GM21390 (cell line): ENCODE measurements at regions not wholly inside any gene's neighbourhood (a gene's known extent, or its start where the extent isn't known, plus 50 kb on each side); places are given as distances from the start of the nearest gene placed in this dataset.

Experiments used
- ATAC-seq: cut with Tn5 transposase; IDR thresholded peaks from one replicate; pipeline ENCODE4 v1.9.1; 2021; ENCODE audit not compliant: unreplicated experiment

DNA sequence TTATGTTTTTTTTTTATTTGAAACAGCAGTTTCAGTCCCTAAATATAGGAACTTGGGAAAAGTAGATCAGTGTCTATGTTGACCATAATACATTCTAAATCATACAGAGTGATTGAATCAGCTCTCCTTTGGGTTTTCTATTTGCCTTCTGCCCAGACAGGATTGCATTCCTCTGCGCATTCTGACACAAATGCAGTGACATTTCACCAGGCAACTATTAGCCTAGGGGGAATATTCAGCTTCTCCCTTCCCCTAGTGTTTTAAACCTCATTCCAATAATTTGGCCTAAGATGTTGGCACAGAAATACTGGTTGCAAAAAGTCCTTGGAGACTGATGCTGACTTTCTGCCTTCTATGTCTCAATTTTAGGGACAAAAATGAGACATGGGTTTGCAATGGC lies 172.8 kb downstream of the PTGER3 start:
- no peak for ATAC-seq

GRCh38 chr1:70877343-70877742 lies 170.3 kb downstream of the PTGER3 start:
- no peak for ATAC-seq

- ATAC-seq = no peak
Observed at GRCh38 chr1:70887936-70888335, 159.7 kb downstream of the PTGER3 start.

GRCh38 chr1:70888722-70889121 lies 158.9 kb downstream of the PTGER3 start:
- ATAC-seq = no peak

- no peak for ATAC-seq
Observed at GRCh38 chr1:70890408-70890807, 157.2 kb downstream of the PTGER3 start.

DNA sequence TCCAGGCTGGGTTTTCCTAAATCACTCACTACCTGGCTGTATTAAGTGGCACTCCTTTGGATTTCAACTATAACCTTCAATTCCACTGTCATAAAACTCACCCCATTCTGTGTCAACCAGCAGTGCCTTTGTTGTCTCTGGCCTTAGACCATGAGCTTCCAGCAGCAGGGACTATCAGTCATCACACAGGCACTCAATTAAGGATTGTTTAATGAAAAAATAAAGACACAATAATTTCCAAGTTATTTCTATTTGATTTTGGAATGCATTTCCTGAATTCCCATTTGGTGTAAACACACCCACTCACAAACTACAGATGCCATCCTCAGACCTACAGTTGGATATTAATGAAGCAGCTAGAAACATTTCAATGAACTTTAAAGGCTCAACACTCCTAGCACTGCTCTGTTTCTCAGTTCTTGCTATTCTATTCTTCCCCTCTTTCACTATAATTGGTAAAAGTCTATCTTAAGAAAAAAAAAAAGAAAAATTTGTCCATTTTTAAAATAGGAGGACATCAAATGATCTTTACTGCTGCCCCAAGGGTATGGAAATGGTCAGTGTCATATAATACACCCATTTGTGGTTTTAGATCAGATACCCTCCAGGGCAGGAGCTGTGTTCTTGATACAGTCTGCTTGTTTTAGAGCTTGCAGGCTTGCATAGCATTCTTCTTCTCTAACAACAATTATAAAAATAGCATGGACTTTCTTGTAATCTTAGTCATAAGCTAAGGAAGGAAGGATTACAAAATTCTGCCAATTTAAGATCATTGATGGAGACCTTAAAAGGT lies 156.4 kb downstream of the PTGER3 start:
- no peak for ATAC-seq

DNA sequence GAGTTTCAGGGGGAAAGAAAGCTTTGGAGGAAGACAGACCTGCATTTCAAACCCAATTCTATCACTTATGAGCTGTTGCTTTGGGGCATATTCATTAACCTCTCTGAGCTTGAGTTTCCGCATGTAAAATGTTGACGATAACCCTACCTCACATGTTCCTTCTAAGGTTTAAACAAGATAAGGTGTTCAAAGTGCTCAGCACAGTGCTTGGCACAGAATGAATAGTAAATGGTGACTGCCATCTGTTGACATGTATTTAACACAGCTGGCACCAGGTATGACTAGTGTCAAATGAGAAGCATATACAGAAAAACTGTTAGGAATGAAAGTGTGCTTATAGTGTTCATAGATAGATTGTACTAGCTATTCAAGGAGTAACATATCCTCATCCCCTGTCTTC lies 155.5 kb downstream of the PTGER3 start:
- no peak for ATAC-seq

- no peak for ATAC-seq
Observed at GRCh38 chr1:70892930-70893329, 154.7 kb downstream of the PTGER3 start.

DNA sequence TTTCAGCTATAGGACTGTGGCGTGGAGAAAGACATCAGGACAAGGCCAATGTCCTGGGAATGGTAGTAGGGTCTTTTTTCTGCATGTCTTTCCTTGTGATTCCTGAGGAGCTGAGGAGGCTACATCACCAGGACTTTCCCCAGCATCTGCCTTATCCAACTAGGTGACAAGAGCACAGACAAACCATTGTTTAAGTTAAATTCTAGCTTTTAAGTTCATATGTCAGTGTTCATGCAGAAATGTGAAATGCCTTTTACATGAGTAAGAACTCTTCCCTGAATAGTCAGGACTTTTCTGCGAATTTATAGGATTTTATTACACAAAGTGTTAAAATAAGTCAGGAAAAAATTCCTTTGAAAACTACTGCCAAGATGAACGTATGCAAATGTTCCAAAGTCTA lies 154.2 kb downstream of the PTGER3 start:
- no peak for ATAC-seq

DNA sequence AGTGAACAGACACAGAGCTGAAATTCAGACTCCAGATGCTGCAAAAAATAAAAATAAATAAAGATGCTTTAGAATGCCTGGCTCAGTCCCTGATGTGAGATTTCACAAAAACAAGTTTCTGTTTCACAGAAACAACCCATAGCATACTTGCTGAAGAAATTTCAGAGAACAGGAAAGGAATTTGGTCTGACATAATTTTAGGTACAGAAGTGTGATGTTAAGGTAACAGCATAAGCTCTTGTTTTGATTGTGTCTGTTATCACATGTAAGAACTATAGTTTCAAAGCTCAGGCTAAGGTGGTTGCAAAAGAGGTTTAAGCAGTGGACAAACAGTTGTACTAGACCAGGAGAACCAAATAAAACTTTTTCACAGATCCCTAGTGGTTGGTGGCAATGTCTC lies 152.1 kb downstream of the PTGER3 start:
- ATAC-seq = no peak

GRCh38 chr1:70896224-70896623 lies 151.4 kb downstream of the PTGER3 start:
- no peak for ATAC-seq

GRCh38 chr1:70897273-70897672 lies 150.3 kb downstream of the PTGER3 start:
- ATAC-seq = no peak

- ATAC-seq = no peak
Observed at GRCh38 chr1:70899735-70900134, 147.9 kb downstream of the PTGER3 start.

- no peak for ATAC-seq
Observed at GRCh38 chr1:70902211-70902610, 145.4 kb downstream of the PTGER3 start.

- no peak for ATAC-seq
Observed at GRCh38 chr1:70906800-70907199, 140.8 kb downstream of the PTGER3 start.

- ATAC-seq = no peak
Observed at GRCh38 chr1:70907563-70908310, 139.9 kb downstream of the PTGER3 start.

DNA sequence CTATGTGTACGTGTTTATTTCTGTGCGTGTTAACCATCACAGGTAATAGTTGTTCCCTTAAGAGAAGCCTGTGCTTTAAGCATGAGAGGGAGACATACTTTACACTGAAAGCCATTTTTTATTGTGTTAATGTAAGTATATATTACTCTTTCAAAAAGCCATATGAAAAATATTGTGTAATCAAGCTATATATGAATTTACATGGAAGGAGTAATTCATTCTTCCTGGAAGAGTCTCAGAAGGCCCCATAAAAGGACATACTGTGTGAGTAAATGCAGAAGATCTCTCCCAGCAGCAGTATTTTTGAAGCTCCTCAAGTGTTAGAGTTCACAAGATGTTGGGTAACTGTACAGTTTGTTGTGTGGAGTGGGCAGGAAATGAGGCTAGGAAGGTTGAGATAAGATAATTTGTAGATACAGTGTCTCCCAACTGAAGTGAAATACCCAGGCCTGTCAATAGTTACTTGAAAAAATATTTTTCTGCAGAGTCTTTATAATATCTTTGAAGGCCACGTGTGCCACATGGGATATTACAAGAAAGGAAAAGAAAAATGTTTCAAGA lies 138.3 kb downstream of the PTGER3 start:
- no peak for ATAC-seq

GRCh38 chr1:70910013-70910412 lies 137.6 kb downstream of the PTGER3 start:
- peak; percentile 78 for ATAC-seq

DNA sequence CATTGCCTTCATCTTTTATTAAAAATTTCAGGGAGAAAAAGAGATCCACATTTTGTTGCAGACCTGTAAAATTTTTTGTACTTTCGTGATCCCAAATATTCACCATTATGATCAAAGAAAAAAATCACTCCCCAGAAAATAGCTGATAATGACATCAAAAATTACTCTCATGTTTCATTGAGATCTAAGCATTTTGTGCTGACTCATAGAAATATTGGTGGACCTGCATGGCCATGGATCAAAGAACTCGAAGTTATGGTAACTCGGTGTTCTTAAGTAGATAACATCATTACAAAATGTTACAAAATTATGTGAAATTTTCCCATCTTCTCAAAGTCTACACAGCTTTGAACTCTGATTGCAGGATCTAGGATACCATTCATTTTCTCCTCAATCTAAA lies 135.8 kb downstream of the PTGER3 start:
- no peak for ATAC-seq

- ATAC-seq = no peak
Observed at GRCh38 chr1:70914224-70914623, 133.4 kb downstream of the PTGER3 start.

GRCh38 chr1:70915258-70916033 lies 132.2 kb downstream of the PTGER3 start:
- no peak for ATAC-seq
